ENCODE measurements at regions not wholly inside any gene's neighbourhood (a gene's known extent, or its start where the extent isn't known, plus 50 kb on each side); places are given as distances from the start of the nearest gene placed in this dataset.

- ATAC-seq (no peak), DNase-seq (no peak)
- intact Hi-C loops (cut with DNase I) = no loop called here
- Histone ChIP-seq H3K27me3 (peaks cover 0 to 7% (median 0%) of the 10 kb centered on the region in 7 donors), H3K4me1 (peaks cover 0 to 8% (median 0%) of the 10 kb centered on the region in 9 donors), H3K4me3 (no peak overlapping the region), H3K27ac (no peak overlapping the region), H3K9me3 (no peaks in the 10 kb centered on the region), H3K36me3 (no peaks in the 10 kb centered on the region)
- no peak for TF ChIP-seq CTCF (IDR thresholded peaks at IDR 0.05)
- 82 to 85% methylated on average over 4 of the region's 4 CpGs for WGBS, 2 donors
These were observed 148.3 kb downstream of the AQP4 start for GRCh38 chr18:26717123-26717719.

- H3K27ac ChIP-seq = no peak overlapping the region
- peaks cover 0 to 23% (median 0%) of the 10 kb centered on the region in 9 donors for H3K4me1 ChIP-seq
- no peak for TF ChIP-seq CTCF (IDR thresholded peaks at IDR 0.05)
- H3K4me3 ChIP-seq = no peak overlapping the region
- 46 to 50% methylated on average over 6 of the region's 6 CpGs for WGBS, 2 donors
- intact Hi-C loops (cut with DNase I) = no loop called here
- ATAC-seq = no peak
- no peak for DNase-seq
- H3K27me3 ChIP-seq = peaks cover 0 to 8% (median 0%) of the 10 kb centered on the region in 7 donors
- H3K36me3 ChIP-seq = no peaks in the 10 kb centered on the region
- H3K9me3 ChIP-seq = no peaks in the 10 kb centered on the region
These were observed 150.8 kb downstream of the AQP4 start for GRCh38 chr18:26714739-26715138.

- H3K27me3 ChIP-seq = peaks cover 0 to 13% (median 6%) of the 10 kb centered on the region in 7 donors
- WGBS, 2 donors = 63 to 75% methylated on average over 3 of the region's 3 CpGs
- H3K36me3 ChIP-seq = no peaks in the 10 kb centered on the region
- TF ChIP-seq CTCF (IDR thresholded peaks at IDR 0.05) = no peak
- ATAC-seq (no peak), DNase-seq (no peak)
- H3K4me3 ChIP-seq = no peak overlapping the region
- no peaks in the 10 kb centered on the region for H3K9me3 ChIP-seq
- intact Hi-C loops (cut with DNase I) = no loop called here
- H3K4me1 ChIP-seq = peaks cover 0 to 18% (median 0%) of the 10 kb centered on the region in 9 donors
- H3K27ac ChIP-seq = no peak overlapping the region
These were observed 153.8 kb downstream of the AQP4 start for GRCh38 chr18:26711756-26712155.

- H3K27me3 ChIP-seq = peaks cover 0 to 13% (median 6%) of the 10 kb centered on the region in 7 donors
- 45 to 59% methylated on average over 4 of the region's 4 CpGs for WGBS, 2 donors
- no peak for TF ChIP-seq CTCF (IDR thresholded peaks at IDR 0.05)
- no peaks in the 10 kb centered on the region for H3K36me3 ChIP-seq
- ATAC-seq (no peak), DNase-seq (no peak)
- no peak overlapping the region for H3K27ac ChIP-seq
- intact Hi-C loops (cut with DNase I) = no loop called here
- H3K4me3 ChIP-seq = no peak overlapping the region
- H3K9me3 ChIP-seq = no peaks in the 10 kb centered on the region
- peaks cover 0 to 18% (median 0%) of the 10 kb centered on the region in 9 donors for H3K4me1 ChIP-seq
These were observed 154.9 kb downstream of the AQP4 start for GRCh38 chr18:26710470-26711096.
